MCF 10A (cell line): ENCODE measurements at regions not wholly inside any gene's neighbourhood (a gene's known extent, or its start where the extent isn't known, plus 50 kb on each side); places are given as distances from the start of the nearest gene placed in this dataset.
"Not testable (repeated sequence)": the region's sequence is repeated elsewhere in the genome, so short reads cannot be mapped to it uniquely, and the experiment has no call there.

Experiments
- BruUV-seq: library from RNA; stranded (reverse); fragments of 400-500 nt; replicated peaks from 2 replicates; lab custom pipeline; 2021; lab: Mats Ljungman, UMichigan
- CTCF ChIA-PET: fragments of 300-600 bp; sonication (Branson Sonifier 250); formaldehyde crosslinking; extraction: SDS; loops from one replicate; lab custom pipeline; 2021; ENCODE audit warnings: antibody characterized with exemption, inconsistent platforms; lab: Yijun Ruan, JAX
- POLR2A ChIA-PET: fragments of 300-600, 350-650 bp; sonication (Branson Sonifier 250); formaldehyde crosslinking; extraction: SDS; loops from one replicate; lab custom pipeline; 2020; ENCODE audit warnings: antibody characterized with exemption, inconsistent platforms; lab: Yijun Ruan, JAX
- DNase-seq: peaks from one replicate; pipeline ENCODE4 v3.0.0-alpha.2; 2018; ENCODE audit not compliant: unreplicated experiment
- H3K27ac Mint-ChIP-seq: one replicate; pipeline ENCODE4 v1.8.0; 2022; ENCODE audit warnings: mild to moderate bottlenecking, low read depth, mixed read lengths; ENCODE audit not compliant: unreplicated experiment
- H3K27me3 Mint-ChIP-seq: one replicate; pipeline ENCODE4 v1.8.0; 2022; ENCODE audit warnings: mixed read lengths; ENCODE audit not compliant: insufficient read depth, unreplicated experiment
- H3K36me3 Mint-ChIP-seq: one replicate; pipeline ENCODE4 v1.8.0; 2022; ENCODE audit warnings: mild to moderate bottlenecking, moderate library complexity, mixed read lengths; ENCODE audit not compliant: insufficient read depth, unreplicated experiment
- H3K4me1 Mint-ChIP-seq: one replicate; pipeline ENCODE4 v1.8.0; 2022; ENCODE audit warnings: mixed read lengths; ENCODE audit not compliant: insufficient read depth, unreplicated experiment
- H3K4me3 Mint-ChIP-seq: one replicate; pipeline ENCODE4 v1.8.0; 2022; ENCODE audit warnings: mild to moderate bottlenecking, moderate library complexity, mixed read lengths; ENCODE audit not compliant: unreplicated experiment
- H3K9me3 Mint-ChIP-seq: one replicate; pipeline ENCODE4 v1.8.0; 2022; ENCODE audit warnings: mixed read lengths; ENCODE audit not compliant: unreplicated experiment
- intact Hi-C: fragments of 100-400 bp; cut with micrococcal nuclease; formaldehyde crosslinking; loops from 2 replicates; pipeline ENCODE4 v1.14.1; 2022
- TF ChIP-seq, protein P1 (sequence below): fragments of 200-600 bp; IDR thresholded peaks from one replicate; pipeline ENCODE4 v1.8.0; 2022; ENCODE audit warnings: antibody characterized with exemption, mild to moderate bottlenecking; ENCODE audit not compliant: unreplicated experiment

DNA sequence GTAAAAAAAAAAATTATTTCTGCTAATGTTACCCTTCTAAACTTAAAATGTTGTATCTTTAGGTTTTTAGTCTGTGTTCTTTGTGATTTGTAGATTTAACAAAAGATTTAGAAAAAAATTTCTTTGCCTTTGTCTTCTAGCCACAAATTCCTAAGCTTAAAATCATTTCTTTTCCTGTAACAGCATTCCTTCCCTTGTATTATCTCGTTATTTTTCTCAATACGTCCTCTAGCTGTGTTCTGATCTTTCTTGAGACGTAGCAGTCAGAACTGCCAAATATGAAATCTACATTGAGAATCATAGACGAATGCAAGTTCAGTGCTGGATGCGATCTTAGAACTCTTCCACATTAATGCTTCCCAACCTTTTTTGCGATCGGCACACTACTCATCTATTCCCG is 283.1 kb downstream of the UTRN start:
- no peak for DNase-seq
- Mint-ChIP-seq H3K27me3 (no peaks in the 10 kb centered on the region), H3K27ac (no peak overlapping the region), H3K36me3 (peaks cover 24% of the 10 kb centered on the region), H3K9me3 (no peaks in the 10 kb centered on the region), H3K4me1 (no peaks in the 10 kb centered on the region), H3K4me3 (no peak overlapping the region)
- intact Hi-C loops = no loop called here
- TF ChIP-seq, protein P1, sequence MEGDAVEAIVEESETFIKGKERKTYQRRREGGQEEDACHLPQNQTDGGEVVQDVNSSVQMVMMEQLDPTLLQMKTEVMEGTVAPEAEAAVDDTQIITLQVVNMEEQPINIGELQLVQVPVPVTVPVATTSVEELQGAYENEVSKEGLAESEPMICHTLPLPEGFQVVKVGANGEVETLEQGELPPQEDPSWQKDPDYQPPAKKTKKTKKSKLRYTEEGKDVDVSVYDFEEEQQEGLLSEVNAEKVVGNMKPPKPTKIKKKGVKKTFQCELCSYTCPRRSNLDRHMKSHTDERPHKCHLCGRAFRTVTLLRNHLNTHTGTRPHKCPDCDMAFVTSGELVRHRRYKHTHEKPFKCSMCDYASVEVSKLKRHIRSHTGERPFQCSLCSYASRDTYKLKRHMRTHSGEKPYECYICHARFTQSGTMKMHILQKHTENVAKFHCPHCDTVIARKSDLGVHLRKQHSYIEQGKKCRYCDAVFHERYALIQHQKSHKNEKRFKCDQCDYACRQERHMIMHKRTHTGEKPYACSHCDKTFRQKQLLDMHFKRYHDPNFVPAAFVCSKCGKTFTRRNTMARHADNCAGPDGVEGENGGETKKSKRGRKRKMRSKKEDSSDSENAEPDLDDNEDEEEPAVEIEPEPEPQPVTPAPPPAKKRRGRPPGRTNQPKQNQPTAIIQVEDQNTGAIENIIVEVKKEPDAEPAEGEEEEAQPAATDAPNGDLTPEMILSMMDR = no peak
- BruUV-seq = no TSS peak
- ChIA-PET CTCF (interaction anchor here (1.7 kb wide), 2 partner anchors 15 kb away, joined by 4 to 6 read pairs; no protein-coding TSS in a partner anchor), POLR2A (interaction anchor here (0.7 to 0.9 kb wide), 2 partner anchors 8 to 1652 kb away, joined by 3 read pairs; no protein-coding TSS in a partner anchor)

DNA sequence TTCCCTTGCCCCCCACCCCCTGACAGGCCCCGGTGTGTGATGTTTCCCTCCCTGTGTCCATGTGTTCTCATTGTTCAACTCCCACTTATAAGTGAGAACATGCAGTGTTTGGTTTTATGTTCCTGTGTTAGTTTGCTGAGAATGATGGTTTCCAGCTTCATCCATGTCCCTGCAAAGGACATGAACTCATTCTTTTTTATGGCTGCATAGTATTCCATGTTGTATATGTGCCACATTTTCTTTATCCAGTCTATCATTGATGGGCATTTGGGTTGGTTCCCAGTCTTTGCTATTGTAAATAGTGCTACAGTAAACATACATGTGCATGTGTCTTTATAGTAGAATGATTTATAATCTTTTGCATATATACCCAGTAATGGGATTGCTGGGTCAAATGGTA is 287.4 kb downstream of the UTRN start:
- H3K4me1 Mint-ChIP-seq, BruUV-seq, intact Hi-C loops, H3K27me3 Mint-ChIP-seq, H3K27ac Mint-ChIP-seq, H3K9me3 Mint-ChIP-seq, DNase-seq, H3K4me3 Mint-ChIP-seq: not testable (repeated sequence)
- H3K36me3 Mint-ChIP-seq = peaks cover 25% of the 10 kb centered on the region
- ChIA-PET POLR2A (interaction anchor here (1.3 kb wide), 1 partner anchor 9 kb away, joined by 3 read pairs; no protein-coding TSS in a partner anchor), CTCF (interaction anchor here (1.0 kb wide), 1 partner anchor 13 kb away, joined by 3 read pairs; no protein-coding TSS in a partner anchor)

DNA sequence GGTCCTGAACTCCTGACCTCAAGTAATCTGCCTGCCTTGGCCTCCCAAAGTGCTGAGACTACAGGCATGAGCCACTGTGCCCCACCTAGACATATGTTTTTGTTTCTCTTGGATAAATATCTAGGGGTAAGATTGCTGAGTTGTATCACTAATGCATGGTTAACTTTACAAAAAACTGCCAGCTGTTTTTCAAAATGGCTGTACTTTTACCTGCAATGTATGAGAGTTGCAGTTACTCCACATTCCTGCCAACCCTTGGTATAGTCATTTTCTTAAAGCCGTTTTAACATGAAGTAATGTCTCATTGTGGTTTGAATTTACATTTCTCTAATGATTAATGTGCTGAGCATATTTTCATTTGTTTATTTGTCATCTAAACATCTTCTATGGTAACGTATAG is 289.7 kb downstream of the UTRN start:
- H3K36me3 Mint-ChIP-seq = peaks cover 29% of the 10 kb centered on the region
- H3K27ac Mint-ChIP-seq = no peak overlapping the region
- intact Hi-C loops = no loop called here
- TF ChIP-seq, protein P1 = no peak
- H3K9me3 Mint-ChIP-seq = no peaks in the 10 kb centered on the region
- ChIA-PET CTCF (interaction anchor here (0.6 kb wide), 1 partner anchor 56 kb away, joined by 4 read pairs; no protein-coding TSS in a partner anchor), POLR2A (no interaction called here)
- DNase-seq = no peak
- H3K4me3 Mint-ChIP-seq = no peak overlapping the region
- no peaks in the 10 kb centered on the region for H3K4me1 Mint-ChIP-seq
- H3K27me3 Mint-ChIP-seq = no peaks in the 10 kb centered on the region
- BruUV-seq = no TSS peak

DNA sequence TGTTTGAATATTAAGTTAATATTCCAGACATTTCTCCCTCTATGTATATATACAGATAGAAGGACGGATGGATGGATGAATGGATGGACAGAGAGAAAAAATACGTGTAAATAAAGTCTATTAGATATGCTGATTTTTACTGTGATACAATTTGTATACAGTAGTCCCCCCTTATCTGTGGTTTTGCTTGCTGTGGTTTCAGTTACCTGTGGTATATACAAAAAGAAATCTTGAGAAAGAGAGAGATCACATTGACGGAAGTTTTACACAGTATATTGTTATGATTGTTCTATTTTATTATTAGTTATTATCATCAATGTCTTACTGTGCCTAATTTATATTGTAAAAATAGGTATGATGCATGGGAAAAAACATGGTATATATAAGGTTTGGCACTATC is 290.2 kb downstream of the UTRN start:
- ChIA-PET CTCF (no interaction called here), POLR2A (no interaction called here)
- DNase-seq = no peak
- Mint-ChIP-seq H3K27me3 (no peaks in the 10 kb centered on the region), H3K9me3 (no peaks in the 10 kb centered on the region), H3K4me3 (no peak overlapping the region), H3K27ac (no peak overlapping the region), H3K36me3 (peaks cover 25% of the 10 kb centered on the region), H3K4me1 (no peaks in the 10 kb centered on the region)
- no TSS peak for BruUV-seq
- intact Hi-C loops = no loop called here
- TF ChIP-seq, protein P1 = no peak
